HEK293 (cell line): ENCODE measurements at regions not wholly inside any gene's neighbourhood (a gene's known extent, or its start where the extent isn't known, plus 50 kb on each side); places are given as distances from the start of the nearest gene placed in this dataset.

Source experiments
- CTCF ChIA-PET: fragments of 350-600 bp; formaldehyde crosslinking; extraction: SDS; loops from one replicate; lab custom pipeline; 2021; ENCODE audit warnings: antibody characterized with exemption; lab: Yijun Ruan, JAX
- POLR2A ChIA-PET: fragments of 300-600 bp; formaldehyde crosslinking; extraction: SDS; loops from one replicate; lab custom pipeline; 2020; ENCODE audit warnings: antibody characterized with exemption, inconsistent platforms; lab: Yijun Ruan, JAX
- H3K27ac ChIP-seq: fragments of 200-500 bp; sonication (Bioruptor generic); 2 replicates; pipeline ENCODE4 v1.5.1; 2014; ENCODE audit warnings: low read depth, low read length, control low read depth, inconsistent platforms; ENCODE audit errors: extremely low read depth
- H3K36me3 ChIP-seq, 2 experiments: fragments of 200-500 bp in 1 of 2; sonication (Bioruptor generic) in 1 of 2; 1 replicate in 1 of 2; 2 replicates in 1 of 2; pipeline ENCODE4 v1.5.1; 2014 to 2017; ENCODE audit warnings: inconsistent platforms in 2 of 2, low read length in 2 of 2; ENCODE audit not compliant: control insufficient read depth in 2 of 2, insufficient read depth in 1 of 2
- H3K4me1 ChIP-seq: fragments of 200-500 bp; sonication (Bioruptor generic); 2 replicates; pipeline ENCODE4 v1.5.1; 2014; ENCODE audit warnings: mild to moderate bottlenecking, low read length, inconsistent platforms; ENCODE audit not compliant: control insufficient read depth, insufficient read depth
- H3K4me3 ChIP-seq: 2 replicates; pipeline ENCODE4 v1.5.1; 2011; ENCODE audit warnings: low read depth, mild to moderate bottlenecking, control low read depth, low read length, moderate library complexity
- H3K9me3 ChIP-seq: fragments of 200-500 bp; sonication (Bioruptor generic); 2 replicates; pipeline ENCODE4 v1.5.1; 2014; ENCODE audit warnings: low read depth, low read length, inconsistent platforms; ENCODE audit not compliant: control insufficient read depth, insufficient read depth
- FEZF1 ChIP-seq: fragments of 450-650 bp; formaldehyde crosslinking; IDR thresholded peaks from 2 replicates; pipeline ENCODE4 v1.5.1; 2016; ENCODE audit warnings: missing biosample characterization, missing genetic modification characterization
- MEIS1 ChIP-seq: sonication (generic); formaldehyde crosslinking; IDR thresholded peaks from 2 replicates; pipeline ENCODE4 v1.8.1; 2022; ENCODE audit warnings: missing genetic modification reagents, mild to moderate bottlenecking, borderline replicate concordance
- PRDM4 ChIP-seq: fragments of 450-650 bp; formaldehyde crosslinking; IDR thresholded peaks from 2 replicates; pipeline ENCODE4 v1.5.1; 2017; ENCODE audit warnings: missing biosample characterization, missing genetic modification characterization
- YY2 ChIP-seq: fragments of 450-650 bp; formaldehyde crosslinking; IDR thresholded peaks from 2 replicates; pipeline ENCODE4 v1.5.1; 2016; ENCODE audit warnings: missing biosample characterization, missing genetic modification characterization
- ZEB2 ChIP-seq: fragments of 450-650 bp; formaldehyde crosslinking; IDR thresholded peaks from 2 replicates; pipeline ENCODE4 v1.5.1; 2016; ENCODE audit warnings: missing biosample characterization, missing genetic modification characterization
- ZIC2 ChIP-seq: fragments of 450-650 bp; formaldehyde crosslinking; IDR thresholded peaks from 2 replicates; pipeline ENCODE4 v1.5.1; 2016; ENCODE audit warnings: missing biosample characterization, missing genetic modification characterization
- ZNF10 ChIP-seq: fragments of 450-650 bp; formaldehyde crosslinking; IDR thresholded peaks from 2 replicates; pipeline ENCODE4 v1.5.1; 2017; ENCODE audit warnings: missing biosample characterization, missing genetic modification characterization
- ZNF157 ChIP-seq: fragments of 450-650 bp; formaldehyde crosslinking; IDR thresholded peaks from 2 replicates; pipeline ENCODE4 v1.5.1; 2016; ENCODE audit warnings: missing biosample characterization, missing genetic modification characterization
- ZNF169 ChIP-seq: fragments of 450-650 bp; formaldehyde crosslinking; IDR thresholded peaks from 2 replicates; pipeline ENCODE4 v1.5.1; 2016; ENCODE audit warnings: missing biosample characterization, missing genetic modification characterization
- ZNF19 ChIP-seq: fragments of 450-650 bp; formaldehyde crosslinking; IDR thresholded peaks from 2 replicates; pipeline ENCODE4; 2016; ENCODE audit warnings: missing biosample characterization, missing genetic modification characterization, low read depth
- ZNF2 ChIP-seq: fragments of 450-650 bp; formaldehyde crosslinking; IDR thresholded peaks from 2 replicates; pipeline ENCODE4 v1.5.1; 2016; ENCODE audit warnings: missing biosample characterization, missing genetic modification characterization
- ZNF221 ChIP-seq: fragments of 450-650 bp; formaldehyde crosslinking; IDR thresholded peaks from 2 replicates; pipeline ENCODE4 v1.5.1; 2017; ENCODE audit warnings: missing biosample characterization, missing genetic modification characterization, borderline replicate concordance
- ZNF223 ChIP-seq: fragments of 450-650 bp; formaldehyde crosslinking; IDR thresholded peaks from 2 replicates; pipeline ENCODE4 v1.5.1; 2016; ENCODE audit warnings: missing biosample characterization, missing genetic modification characterization
- ZNF335 ChIP-seq: fragments of 450-650 bp; formaldehyde crosslinking; conservative IDR thresholded peaks from 2 replicates; pipeline ENCODE4 v1.5.1; 2016; ENCODE audit warnings: missing biosample characterization, missing genetic modification characterization
- ZNF354C ChIP-seq: fragments of 450-650 bp; formaldehyde crosslinking; IDR thresholded peaks from 2 replicates; pipeline ENCODE4 v1.5.1; 2016; ENCODE audit warnings: missing biosample characterization, missing genetic modification characterization, low read depth, borderline replicate concordance
- ZNF391 ChIP-seq: fragments of 450-650 bp; formaldehyde crosslinking; IDR thresholded peaks from 2 replicates; pipeline ENCODE4 v1.5.1; 2016; ENCODE audit warnings: low read depth, missing biosample characterization, missing genetic modification characterization, borderline replicate concordance
- ZNF423 ChIP-seq: fragments of 450-650 bp; formaldehyde crosslinking; IDR thresholded peaks from 2 replicates; pipeline ENCODE4 v1.5.1; 2016; ENCODE audit warnings: missing biosample characterization, missing genetic modification characterization
- ZNF48 ChIP-seq: fragments of 450-650 bp; formaldehyde crosslinking; IDR thresholded peaks from 2 replicates; pipeline ENCODE4 v1.5.1; 2016; ENCODE audit warnings: missing biosample characterization, missing genetic modification characterization
- ZNF501 ChIP-seq: fragments of 450-650 bp; formaldehyde crosslinking; IDR thresholded peaks from 2 replicates; pipeline ENCODE4 v1.5.1; 2016; ENCODE audit warnings: missing biosample characterization, missing genetic modification characterization
- ZNF521 ChIP-seq: fragments of 450-650 bp; formaldehyde crosslinking; IDR thresholded peaks from 2 replicates; pipeline ENCODE4 v1.5.1; 2017; ENCODE audit warnings: missing biosample characterization, mild to moderate bottlenecking, missing genetic modification characterization
- ZNF654 ChIP-seq: fragments of 450-650 bp; formaldehyde crosslinking; IDR thresholded peaks from 2 replicates; pipeline ENCODE4 v1.5.1; 2016; ENCODE audit warnings: low read depth, missing biosample characterization, missing genetic modification characterization
- ZNF658 ChIP-seq: fragments of 450-650 bp; formaldehyde crosslinking; IDR thresholded peaks from 2 replicates; pipeline ENCODE4; 2016; ENCODE audit warnings: missing biosample characterization, missing genetic modification characterization
- ZNF791 ChIP-seq: fragments of 450-650 bp; formaldehyde crosslinking; IDR thresholded peaks from 2 replicates; pipeline ENCODE4 v1.5.1; 2016; ENCODE audit warnings: missing biosample characterization, missing genetic modification characterization
- ZSCAN30 ChIP-seq: fragments of 450-650 bp; IDR thresholded peaks from 2 replicates; pipeline ENCODE4 v1.5.1; 2018; ENCODE audit warnings: missing biosample characterization, mild to moderate bottlenecking, missing genetic modification characterization, moderate library complexity
- TF ChIP-seq, protein P1 (sequence below): fragments of 450-650 bp; formaldehyde crosslinking; IDR thresholded peaks from 2 replicates; pipeline ENCODE4 v1.5.1; 2017; ENCODE audit warnings: missing biosample characterization, missing genetic modification characterization
- TF ChIP-seq, protein P2 (sequence below): fragments of 450-650 bp; formaldehyde crosslinking; IDR thresholded peaks from 2 replicates; pipeline ENCODE4 v1.5.1; 2016; ENCODE audit warnings: missing biosample characterization, missing genetic modification characterization

DNA sequence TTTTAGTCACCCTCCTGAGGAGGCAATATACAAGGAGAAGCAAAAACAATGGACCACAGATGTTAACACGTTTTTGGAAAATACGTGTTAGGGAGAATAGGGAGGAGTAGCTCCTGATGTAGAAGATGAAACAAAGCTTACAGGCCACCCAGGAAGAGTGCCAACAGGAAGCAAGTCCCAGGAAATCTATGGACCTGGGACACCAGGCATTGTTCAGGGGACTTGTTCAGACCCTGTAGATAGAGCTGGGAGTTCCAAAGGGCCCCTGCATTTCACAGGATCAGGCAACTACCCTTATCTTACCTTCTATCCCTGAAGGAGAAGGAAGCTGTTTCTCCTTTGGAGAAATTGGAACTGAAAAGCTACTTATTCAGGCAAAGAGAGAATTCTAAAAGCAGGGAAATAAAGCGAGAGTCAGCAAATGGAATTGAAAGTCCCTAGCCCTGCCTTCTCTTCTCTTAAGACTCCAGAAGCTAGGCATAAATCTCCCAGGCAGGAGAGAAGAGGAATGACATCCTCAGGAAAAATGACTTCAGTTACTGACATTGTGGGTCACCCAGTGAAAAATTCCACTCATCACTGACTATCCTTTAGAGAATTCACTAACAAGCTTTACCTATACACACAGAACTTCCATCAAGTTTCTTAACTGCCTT, 77.7 kb upstream of the FAM3C start:
- H3K4me3 ChIP-seq: no peak overlapping the region
- no peaks in the 10 kb centered on the region for H3K4me1 ChIP-seq
- H3K27ac ChIP-seq: no peak overlapping the region
- no peaks in the 10 kb centered on the region for H3K36me3 ChIP-seq
- no peaks in the 10 kb centered on the region for H3K9me3 ChIP-seq
- POLR2A ChIA-PET: no interaction called here
- CTCF ChIA-PET: interaction anchor here (0.7 kb wide), 1 partner anchor 78 kb away, joined by 4 read pairs; the partner anchor contains the start of gene FAM3C
- no peak for TF ChIP-seq ZSCAN30 (tag by site-specific recombination)
- TF ChIP-seq ZNF654 (tag by site-specific recombination): no peak
- no peak for TF ChIP-seq ZNF423
- TF ChIP-seq ZNF223 (tag by site-specific recombination): no peak
- no peak for TF ChIP-seq ZNF791 (tag by site-specific recombination)
- TF ChIP-seq, protein P1, sequence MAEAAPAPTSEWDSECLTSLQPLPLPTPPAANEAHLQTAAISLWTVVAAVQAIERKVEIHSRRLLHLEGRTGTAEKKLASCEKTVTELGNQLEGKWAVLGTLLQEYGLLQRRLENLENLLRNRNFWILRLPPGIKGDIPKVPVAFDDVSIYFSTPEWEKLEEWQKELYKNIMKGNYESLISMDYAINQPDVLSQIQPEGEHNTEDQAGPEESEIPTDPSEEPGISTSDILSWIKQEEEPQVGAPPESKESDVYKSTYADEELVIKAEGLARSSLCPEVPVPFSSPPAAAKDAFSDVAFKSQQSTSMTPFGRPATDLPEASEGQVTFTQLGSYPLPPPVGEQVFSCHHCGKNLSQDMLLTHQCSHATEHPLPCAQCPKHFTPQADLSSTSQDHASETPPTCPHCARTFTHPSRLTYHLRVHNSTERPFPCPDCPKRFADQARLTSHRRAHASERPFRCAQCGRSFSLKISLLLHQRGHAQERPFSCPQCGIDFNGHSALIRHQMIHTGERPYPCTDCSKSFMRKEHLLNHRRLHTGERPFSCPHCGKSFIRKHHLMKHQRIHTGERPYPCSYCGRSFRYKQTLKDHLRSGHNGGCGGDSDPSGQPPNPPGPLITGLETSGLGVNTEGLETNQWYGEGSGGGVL (tag by site-specific recombination): no peak
- no peak for TF ChIP-seq ZNF157
- no peak for TF ChIP-seq PRDM4 (tag by site-specific recombination)
- no peak for TF ChIP-seq ZNF169 (tag by site-specific recombination)
- no peak for TF ChIP-seq ZEB2 (tag by site-specific recombination)
- TF ChIP-seq ZNF501: no peak
- TF ChIP-seq ZNF335 (tag by site-specific recombination): no peak
- TF ChIP-seq FEZF1 (tag by site-specific recombination): no peak
- no peak for TF ChIP-seq ZNF221 (tag by site-specific recombination)
- TF ChIP-seq ZNF48 (tag by site-specific recombination): no peak

DNA sequence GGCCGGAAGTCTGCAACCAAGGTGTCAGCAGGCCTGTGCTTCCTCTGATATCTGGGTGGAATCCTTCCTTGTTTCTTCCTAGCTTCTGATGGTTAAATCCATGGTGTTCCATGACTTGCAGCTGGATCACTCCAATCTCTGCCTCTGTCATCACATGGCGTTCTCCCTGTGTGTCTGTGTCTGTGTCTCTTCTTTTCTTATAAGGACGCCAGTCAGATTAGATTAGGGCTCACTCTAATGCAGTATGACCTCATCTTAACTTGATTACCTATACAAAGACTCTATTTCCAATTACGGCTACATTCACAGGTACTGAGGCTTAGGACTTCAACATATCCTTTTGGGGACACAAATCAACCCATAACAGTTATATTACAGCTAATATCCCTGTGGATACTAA, 70.3 kb upstream of the FAM3C start:
- CTCF ChIA-PET: no interaction called here
- no peak overlapping the region for H3K4me3 ChIP-seq
- TF ChIP-seq ZNF658: no peak
- TF ChIP-seq, all 188 proteins: peak for 0
- no peak overlapping the region for H3K27ac ChIP-seq
- POLR2A ChIA-PET: no interaction called here
- H3K9me3 ChIP-seq: no peaks in the 10 kb centered on the region
- H3K36me3 ChIP-seq: no peaks in the 10 kb centered on the region
- H3K4me1 ChIP-seq: no peaks in the 10 kb centered on the region

GRCh38 chr7:121459148-121459547, 63.0 kb upstream of the FAM3C start:
- Histone ChIP-seq H3K27ac (no peak overlapping the region), H3K4me3 (no peak overlapping the region), H3K36me3 (no peaks in the 10 kb centered on the region), H3K4me1 (no peaks in the 10 kb centered on the region), H3K9me3 (no peaks in the 10 kb centered on the region)
- CTCF ChIA-PET: interaction anchor here (1.0 kb wide), 1 partner anchor 383 kb away, joined by 3 read pairs; no protein-coding TSS in a partner anchor
- POLR2A ChIA-PET: no interaction called here
- TF ChIP-seq MEIS1 (CRISPR knock-in tag) (no peak), ZNF521 (tag by site-specific recombination) (no peak), ZNF19 (tag by site-specific recombination) (no peak), YY2 (tag by site-specific recombination) (no peak), ZNF10 (tag by site-specific recombination) (no peak), ZNF2 (tag by site-specific recombination) (no peak), ZIC2 (tag by site-specific recombination) (no peak), ZNF354C (tag by site-specific recombination) (no peak), ZNF391 (tag by site-specific recombination) (no peak)
- TF ChIP-seq, protein P2, sequence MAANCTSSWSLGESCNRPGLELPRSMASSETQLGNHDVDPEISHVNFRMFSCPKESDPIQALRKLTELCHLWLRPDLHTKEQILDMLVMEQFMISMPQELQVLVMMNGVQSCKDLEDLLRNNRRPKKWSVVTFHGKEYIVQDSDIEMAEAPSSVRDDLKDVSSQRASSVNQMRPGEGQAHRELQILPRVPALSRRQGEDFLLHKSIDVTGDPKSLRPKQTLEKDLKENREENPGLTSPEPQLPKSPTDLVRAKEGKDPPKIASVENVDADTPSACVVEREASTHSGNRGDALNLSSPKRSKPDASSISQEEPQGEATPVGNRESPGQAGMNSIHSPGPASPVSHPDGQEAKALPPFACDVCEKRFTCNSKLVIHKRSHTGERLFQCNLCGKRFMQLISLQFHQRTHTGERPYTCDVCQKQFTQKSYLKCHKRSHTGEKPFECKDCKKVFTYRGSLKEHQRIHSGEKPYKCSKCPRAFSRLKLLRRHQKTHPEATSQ (tag by site-specific recombination): no peak
